GM19238 (cell line): ENCODE measurements at regions not wholly inside any gene's neighbourhood (a gene's known extent, or its start where the extent isn't known, plus 50 kb on each side); places are given as distances from the start of the nearest gene placed in this dataset.

ENCODE experiments used
- DNase-seq: peaks from one replicate; pipeline ENCODE4 v3.0.0; 2011; ENCODE audit warnings: low spot score; ENCODE audit not compliant: insufficient read length

DNA sequence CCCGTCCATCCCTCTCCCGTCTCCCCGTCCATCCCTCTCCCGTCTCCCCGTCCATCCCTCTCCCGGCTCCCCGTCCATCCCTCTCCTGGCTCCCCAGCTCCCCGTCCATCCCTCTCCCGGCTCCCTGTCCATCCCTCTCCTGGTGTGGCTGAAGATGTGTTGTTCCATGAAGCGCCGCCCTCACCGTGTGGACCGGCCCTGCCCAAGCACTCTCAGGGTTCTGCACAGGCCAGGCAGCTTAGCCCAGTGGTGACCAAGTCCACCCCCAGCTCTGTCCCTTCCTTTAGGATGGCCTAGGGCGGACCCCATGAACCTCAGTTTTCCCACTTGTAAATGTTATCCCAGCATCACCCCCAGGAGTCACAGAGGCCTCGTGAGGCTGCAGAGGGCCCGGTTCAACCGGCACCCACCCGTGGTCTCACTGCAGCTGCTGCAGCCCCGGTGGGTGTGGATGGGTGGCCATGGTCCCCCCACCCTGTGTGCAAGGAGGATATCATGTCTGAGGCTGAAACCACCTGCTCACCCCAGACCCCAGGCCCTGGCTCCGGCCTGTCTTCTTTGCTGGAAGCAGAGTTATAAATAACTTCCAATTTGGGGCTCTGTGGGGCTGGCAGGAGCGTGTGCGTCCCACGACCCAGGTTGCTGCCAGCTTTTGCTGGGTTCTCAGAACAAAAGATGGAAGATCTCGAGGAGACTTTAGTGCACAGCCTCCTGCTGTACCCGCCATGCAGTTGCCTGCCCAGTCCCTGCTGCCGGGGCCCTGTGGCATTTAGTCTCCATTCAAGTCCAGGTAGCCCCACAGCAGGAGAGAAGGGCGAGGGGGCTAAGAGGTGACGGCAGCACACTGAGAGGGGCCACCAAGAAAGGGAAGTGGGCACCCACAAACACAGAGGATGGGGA lies 1147.8 kb downstream of the BRD1 start:
- no peak for DNase-seq

- DNase-seq = no peak
Measured at GRCh38 chr22:48678171-48679135, 1149.2 kb downstream of the BRD1 start.

DNA sequence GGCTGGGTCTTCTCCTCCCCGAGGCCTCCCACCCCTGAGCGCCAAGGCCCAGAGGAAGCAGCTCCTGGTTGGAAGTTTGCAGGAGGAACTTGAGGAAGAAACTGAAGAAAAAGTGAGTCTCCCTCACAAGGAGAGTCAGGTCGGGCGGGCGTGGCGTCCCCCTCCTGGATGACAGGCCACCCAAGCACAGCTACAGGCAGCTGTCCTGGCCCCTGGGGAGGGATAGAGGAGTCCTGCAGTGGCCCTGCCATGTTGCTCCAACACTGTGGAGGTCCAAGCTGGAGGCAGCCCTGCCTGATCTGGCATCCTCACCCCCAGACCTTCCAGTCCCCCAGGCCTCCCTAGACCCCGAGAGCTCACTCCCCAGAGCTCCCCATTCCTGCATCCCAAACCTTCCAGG lies 1150.1 kb downstream of the BRD1 start:
- DNase-seq = no peak

DNA sequence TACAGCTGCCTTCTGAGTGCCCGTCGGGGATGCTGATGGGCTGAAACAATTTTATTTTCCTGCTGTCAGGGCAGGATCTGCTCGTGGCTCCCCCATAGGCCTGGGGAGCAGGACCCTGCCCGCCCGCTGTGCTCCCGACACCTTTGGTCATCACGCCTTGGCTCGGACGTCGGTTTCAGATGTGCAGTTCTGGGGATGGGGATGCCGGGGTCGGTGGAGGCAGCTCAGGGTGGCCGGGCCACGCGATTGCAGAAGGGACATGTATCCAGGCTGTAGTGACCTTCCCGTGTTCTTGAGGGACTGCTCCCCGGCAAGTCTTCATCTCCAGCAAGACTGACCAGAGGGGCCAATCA lies 1150.5 kb downstream of the BRD1 start:
- DNase-seq = no peak

DNA sequence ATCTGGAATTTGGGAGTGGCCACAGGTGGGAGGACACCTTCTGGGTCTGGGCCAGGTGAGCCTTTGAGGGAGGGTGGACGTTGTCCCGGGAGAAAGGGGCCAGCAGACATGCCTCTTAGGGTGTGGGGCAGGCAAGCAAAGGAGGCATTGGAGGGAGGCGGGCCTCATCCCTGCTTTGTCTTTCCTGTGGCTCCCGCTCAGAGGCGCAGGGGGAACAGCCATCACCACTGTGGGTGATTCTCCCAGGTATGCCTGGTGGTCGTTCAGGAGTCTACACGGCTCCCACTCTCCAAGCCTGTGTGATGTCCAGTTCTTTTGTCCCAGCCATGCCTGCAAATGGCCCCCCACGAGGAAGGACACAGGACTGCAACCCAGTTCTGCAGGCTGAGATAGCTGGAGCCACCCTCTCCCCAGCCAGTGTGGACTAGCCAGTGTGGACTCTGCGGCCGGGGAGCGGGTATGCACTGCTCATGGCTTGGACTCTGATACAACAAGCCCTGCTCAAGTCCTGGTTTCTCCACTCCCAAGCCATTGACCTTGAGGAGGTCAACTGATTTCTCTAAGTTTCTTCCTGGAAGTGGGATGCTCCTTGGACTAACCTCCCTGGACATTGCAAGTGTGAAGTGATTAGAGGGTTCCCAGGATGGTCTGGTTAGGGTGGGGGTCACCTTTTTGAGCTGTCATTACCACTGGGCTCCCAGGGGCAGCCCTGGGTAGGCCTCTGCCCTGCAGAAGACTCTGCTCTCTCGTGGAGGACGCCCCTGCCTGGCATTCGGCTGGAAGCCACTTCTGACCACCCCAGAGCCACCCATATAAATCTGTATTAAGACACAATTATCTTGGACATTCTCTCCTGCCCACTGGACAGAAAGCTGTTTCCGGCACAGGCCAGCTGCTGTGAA lies 1151.2 kb downstream of the BRD1 start:
- DNase-seq = no peak

- no peak for DNase-seq
Measured at GRCh38 chr22:48675830-48676145, 1151.9 kb downstream of the BRD1 start.

- no peak for DNase-seq
Measured at GRCh38 chr22:48675141-48675829, 1152.4 kb downstream of the BRD1 start.

GRCh38 chr22:48673806-48674500 lies 1153.7 kb downstream of the BRD1 start:
- DNase-seq = no peak

DNA sequence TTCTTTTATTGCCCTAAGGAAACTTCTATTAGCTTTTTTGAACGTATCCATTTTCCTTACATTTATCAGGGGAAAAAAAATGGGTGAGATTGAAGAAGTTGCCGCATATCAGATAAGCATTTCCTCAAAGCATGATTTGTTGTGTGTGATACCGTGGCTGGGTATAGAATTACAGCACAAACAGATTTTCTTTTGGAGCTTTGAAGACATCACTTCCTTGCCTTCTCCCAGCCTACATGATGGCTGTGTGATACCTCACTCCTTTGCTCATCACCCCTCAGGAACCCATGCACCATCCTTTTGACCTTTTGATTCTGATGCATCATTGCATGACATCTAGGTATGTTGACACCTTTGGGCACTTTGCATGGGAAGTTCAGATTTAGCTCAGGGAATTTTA lies 1155.3 kb downstream of the BRD1 start:
- no peak for DNase-seq

DNA sequence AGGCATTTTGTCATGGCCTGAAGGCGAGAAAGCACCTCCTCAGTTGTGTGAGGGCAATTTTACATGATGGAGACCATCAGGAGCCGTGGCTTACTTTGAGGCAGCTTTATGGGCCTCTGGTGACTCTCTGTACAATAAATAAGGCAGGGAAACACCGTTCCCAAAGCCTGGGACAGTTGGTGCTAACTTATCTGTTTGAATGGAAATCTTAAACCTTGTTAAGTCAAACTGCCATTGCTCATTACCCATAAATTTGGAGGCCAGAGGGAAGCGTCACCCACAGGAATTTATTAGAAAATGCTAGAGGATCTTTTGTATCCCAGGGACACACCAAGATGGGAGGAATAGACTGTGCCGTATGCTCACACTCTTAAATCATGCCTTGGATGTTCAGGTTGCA lies 1156.9 kb downstream of the BRD1 start:
- DNase-seq = no peak

DNA sequence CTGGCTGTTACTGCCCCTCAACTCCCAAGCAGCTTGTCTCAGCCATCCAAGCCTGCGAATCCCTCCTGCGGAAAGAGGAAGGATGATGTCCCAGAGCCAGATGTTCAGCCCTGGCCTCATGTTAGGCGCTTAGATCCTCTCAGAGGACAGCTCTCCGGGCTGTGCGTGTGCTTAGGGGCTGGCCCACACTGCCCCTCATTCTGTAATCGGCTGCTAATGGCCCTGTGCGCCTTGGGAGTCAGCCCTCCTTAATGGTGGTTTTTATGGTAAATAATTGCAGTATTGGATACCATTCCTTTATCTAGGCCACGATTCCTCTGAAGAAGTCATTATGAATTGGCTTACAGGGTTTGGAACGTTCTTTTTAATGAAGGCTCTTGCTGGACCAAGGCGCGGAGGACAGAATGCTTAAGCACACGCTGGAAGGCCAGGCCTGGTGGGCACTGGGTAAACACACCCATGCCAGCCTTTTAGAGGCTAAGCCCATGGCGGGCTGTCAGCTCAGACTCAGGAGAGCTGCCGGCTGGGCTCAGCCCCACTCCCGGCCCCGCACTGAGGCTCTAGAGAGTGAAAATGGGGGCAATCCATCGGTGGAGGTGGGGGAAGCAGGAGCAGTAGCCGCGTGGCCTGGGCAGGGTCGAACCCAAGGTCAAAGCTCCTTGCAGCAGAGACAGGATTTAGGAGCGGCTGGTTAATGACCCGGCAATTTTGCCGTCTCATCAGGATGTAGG lies 1157.5 kb downstream of the BRD1 start:
- DNase-seq = no peak

DNA sequence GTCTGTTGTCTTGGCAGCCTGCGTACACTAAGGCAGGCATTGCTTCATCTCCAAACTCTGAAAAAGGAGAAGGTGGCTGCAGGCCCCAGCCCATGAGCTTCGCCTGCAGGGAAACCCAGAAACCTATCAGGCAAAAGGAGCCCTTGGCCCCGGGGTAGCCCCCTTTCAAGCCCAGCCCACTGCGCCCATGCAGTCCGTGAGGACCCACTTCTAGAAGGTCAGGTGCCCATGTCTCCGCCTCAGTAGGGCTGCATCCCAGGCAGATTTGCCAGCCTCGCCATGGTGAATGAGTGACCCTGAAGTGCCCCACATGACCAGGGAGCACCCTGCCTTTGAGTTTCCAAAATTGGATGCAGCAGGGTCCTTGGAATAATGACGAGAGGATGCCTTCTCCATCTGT lies 1158.4 kb downstream of the BRD1 start:
- no peak for DNase-seq

DNA sequence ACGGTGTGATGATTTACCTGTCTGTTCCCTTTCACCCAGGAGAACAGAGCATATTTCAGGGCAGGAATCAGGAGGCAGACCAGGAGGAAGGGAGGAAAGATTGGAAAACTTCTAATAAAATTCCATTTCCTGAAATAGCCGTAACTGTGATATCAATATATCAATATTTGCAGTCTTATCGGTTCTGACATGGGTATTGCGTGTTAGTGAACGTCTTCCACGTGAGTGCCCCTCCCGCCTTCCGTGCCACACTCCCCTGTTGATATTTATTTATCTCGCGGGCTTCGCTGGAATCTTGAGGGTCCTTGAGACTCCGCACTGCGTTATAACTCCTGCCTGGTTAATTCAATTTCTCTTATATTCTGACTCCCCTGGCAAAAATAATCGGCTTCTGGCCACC lies 1160.4 kb downstream of the BRD1 start:
- no peak for DNase-seq

- DNase-seq = no peak
Measured at GRCh38 chr22:48666620-48667019, 1161.1 kb downstream of the BRD1 start.

- no peak for DNase-seq
Measured at GRCh38 chr22:48665311-48665995, 1162.2 kb downstream of the BRD1 start.

DNA sequence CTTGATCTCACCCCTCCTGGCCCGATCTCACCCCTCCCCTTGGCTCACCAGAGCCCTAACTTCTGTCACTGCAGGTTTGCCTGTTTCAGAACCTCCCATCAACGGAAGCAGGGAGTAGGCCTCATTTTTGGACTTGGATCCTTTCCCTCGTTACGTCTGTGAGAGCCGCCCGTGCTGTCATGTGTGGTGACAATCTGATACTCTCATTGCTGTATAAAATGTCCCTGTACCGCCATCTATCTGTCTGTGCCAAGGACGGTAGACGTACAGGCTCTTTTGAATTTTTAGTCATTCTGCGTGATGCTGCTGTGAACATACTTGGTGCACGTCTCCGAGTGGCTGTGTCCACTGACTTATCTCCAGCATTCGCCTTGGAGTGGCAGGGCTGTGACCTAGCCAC lies 1163.1 kb downstream of the BRD1 start:
- no peak for DNase-seq

GRCh38 chr22:48663297-48663696 lies 1164.4 kb downstream of the BRD1 start:
- no peak for DNase-seq

DNA sequence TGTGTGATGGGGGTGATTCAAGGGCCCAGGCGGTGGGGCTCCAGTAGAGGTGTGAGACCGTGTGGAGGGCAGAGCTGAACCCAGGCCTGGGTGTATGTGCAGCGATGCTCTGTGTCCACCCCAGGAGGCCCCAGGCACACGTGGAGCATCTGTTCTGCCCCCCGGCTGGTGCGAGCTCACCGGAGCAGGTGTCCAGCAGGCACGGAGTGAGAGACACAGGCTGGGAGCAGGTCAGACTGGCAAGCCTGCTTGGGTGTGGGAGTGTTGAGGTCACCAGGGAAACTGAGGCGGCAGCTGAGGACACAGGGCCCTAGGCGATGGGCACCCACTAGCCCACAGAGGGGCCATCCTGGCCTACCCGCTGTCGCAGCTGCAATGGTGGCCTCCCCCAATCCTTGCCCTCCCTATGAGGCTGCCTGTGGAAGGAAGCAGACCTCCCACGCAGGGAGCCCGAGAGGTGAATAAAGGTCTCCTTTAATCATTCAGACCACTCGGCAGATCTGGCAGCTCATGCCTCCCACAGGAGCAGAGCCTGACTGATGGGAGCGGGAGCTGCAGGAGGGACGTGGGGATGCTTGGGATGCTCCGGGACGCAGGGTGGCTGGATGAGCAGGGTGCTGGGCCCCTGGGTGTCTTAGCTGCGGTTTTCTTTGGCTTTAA lies 1165.1 kb downstream of the BRD1 start:
- no peak for DNase-seq

- no peak for DNase-seq
Measured at GRCh38 chr22:48661984-48662383, 1165.7 kb downstream of the BRD1 start.
